Ectodermal cell (in vitro differentiated cells): ENCODE measurements at regions not wholly inside any gene's neighbourhood (a gene's known extent, or its start where the extent isn't known, plus 50 kb on each side); places are given as distances from the start of the nearest gene placed in this dataset.

Source experiments
- H3K27ac ChIP-seq: 2 replicates; pipeline ENCODE4 v1.7.0; 2013; ENCODE audit warnings: mild to moderate bottlenecking, low read depth, low read length; ENCODE audit not compliant: insufficient read depth, poor library complexity, severe bottlenecking
- H3K27me3 ChIP-seq: 2 replicates; pipeline ENCODE4 v1.7.0; 2013; ENCODE audit warnings: mild to moderate bottlenecking, low read length; ENCODE audit not compliant: insufficient read depth, control insufficient read depth, poor library complexity, severe bottlenecking
- H3K36me3 ChIP-seq: one replicate; pipeline ENCODE4 v1.7.0; 2013; ENCODE audit warnings: low read length; ENCODE audit not compliant: control insufficient read depth, insufficient read depth
- H3K4me1 ChIP-seq: one replicate; pipeline ENCODE4 v1.7.0; 2013; ENCODE audit warnings: low read length; ENCODE audit not compliant: control insufficient read depth, insufficient read depth
- H3K4me3 ChIP-seq: 2 replicates; pipeline ENCODE4 v1.7.0; 2013; ENCODE audit warnings: low read depth, low read length, control low read depth; ENCODE audit not compliant: insufficient read depth
- H3K9me3 ChIP-seq: 2 replicates; pipeline ENCODE4 v1.7.0; 2013; ENCODE audit warnings: mild to moderate bottlenecking, low read length, moderate library complexity; ENCODE audit not compliant: control insufficient read depth
- WGBS, 2 experiments: methylation state at CpG; one replicate each; pipeline ENCODE4 v1.1.7; 2013; ENCODE audit warnings: missing lambda C conversion rate in 2 of 2; 5-methylcytosine and 5-hydroxymethylcytosine counted together

DNA sequence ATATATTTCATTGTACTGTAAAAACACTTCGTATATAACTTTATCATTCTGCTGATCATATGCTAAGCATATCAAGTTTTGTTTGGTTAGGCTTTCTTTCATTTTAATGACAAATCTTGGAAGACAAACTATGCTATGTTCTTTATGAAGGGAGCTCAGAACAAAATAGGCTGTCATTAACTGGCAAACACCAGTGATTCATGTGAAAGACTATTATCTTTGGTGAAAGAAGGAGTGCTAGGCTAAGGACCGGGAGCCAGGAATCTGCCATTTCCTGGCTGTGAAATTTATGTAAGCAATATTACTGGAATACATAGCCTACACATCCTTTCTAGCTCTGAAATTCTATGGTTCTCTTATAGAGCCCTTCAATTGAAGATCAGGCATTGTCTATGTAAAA is 136.2 kb upstream of the CCN2 start:
- Histone ChIP-seq H3K36me3 (no peaks in the 10 kb centered on the region), H3K27me3 (no peaks in the 10 kb centered on the region), H3K4me3 (no peak overlapping the region), H3K9me3 (no peaks in the 10 kb centered on the region), H3K4me1 (no peaks in the 10 kb centered on the region), H3K27ac (no peak overlapping the region)
- 100% methylated on average over 1 of the region's 2 CpGs; no CpG with 5 or more reads in 1 of the 2 experiments for WGBS, 2 experiments

DNA sequence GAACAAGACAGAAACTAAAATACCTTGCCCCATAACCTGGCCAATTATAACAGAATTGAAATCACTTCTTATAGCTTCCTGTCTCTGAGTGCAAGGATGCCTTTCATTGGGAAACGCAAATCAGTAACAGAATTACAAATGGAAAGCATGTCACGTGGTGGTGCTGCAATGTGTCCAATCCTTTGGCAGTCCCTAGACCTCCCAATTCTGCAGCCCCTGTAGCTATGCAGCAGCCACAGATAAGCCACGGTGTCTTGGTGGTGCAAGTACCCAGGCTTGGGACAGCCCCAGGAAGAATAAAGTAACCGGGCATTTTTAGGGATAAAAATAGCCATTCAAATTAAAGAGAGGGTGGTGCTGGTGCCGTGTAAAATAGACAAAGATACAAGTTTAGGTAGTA is 134.6 kb upstream of the CCN2 start:
- no peak overlapping the region for H3K4me3 ChIP-seq
- WGBS, 2 experiments: 91 to 93% methylated on average over 5 of the region's 5 CpGs
- H3K27ac ChIP-seq: no peak overlapping the region
- no peaks in the 10 kb centered on the region for H3K4me1 ChIP-seq
- no peaks in the 10 kb centered on the region for H3K36me3 ChIP-seq
- H3K27me3 ChIP-seq: no peaks in the 10 kb centered on the region
- H3K9me3 ChIP-seq: no peaks in the 10 kb centered on the region

DNA sequence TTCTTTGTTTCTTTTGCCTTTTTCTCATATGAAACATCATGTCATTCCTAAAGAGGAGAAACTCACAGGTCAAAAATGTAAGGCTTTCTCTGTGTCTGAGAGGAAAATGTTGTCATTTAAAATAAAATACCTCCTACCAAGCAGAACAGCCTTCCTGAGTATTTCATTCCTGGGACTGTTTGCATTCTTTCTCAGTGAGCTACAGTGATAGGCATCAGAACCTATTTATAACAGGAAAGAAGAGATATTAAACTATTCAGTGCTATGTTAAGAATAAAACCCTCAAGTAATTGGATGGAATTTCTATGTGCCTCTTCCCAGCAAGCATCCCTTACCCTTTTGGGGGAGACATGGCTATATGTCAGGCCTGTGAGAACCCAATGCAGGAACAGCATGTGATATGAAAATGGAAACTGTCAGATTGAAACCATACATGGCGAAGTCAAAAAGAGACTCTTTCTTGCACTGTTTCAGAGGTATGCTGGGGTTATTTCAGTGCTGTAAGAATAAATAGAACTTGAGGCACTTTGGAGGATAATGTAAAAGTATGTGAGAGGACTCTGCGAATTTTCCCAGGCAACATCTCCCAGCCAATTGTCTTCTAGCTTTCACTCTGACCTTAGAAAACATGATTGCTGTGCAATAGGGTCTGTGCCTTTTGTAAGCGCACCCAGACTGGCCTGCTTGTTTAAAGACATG is 133.8 kb upstream of the CCN2 start:
- Histone ChIP-seq H3K27me3 (no peaks in the 10 kb centered on the region), H3K36me3 (no peaks in the 10 kb centered on the region), H3K4me1 (no peaks in the 10 kb centered on the region), H3K9me3 (no peaks in the 10 kb centered on the region), H3K4me3 (no peak overlapping the region), H3K27ac (no peak overlapping the region)
- 84 to 96% methylated on average over 3 of the region's 3 CpGs for WGBS, 2 experiments

DNA sequence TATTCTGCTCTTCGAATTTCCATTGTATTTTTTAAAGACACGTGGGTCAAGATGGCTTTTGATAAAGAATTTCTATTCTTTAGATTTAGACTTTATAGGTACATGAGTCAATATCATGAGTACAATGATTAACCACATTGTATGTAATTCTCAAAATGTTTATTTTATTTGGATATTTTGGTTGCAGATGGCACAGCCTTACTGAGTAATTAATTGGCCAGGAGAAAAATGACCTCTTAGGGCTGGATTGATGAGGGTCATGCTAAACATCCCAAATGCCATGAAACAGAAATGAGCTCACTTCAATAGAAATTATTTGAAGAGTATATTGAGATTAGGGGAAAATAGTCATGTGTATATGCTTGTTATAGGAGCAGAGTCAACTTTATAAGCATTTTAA is 131.2 kb upstream of the CCN2 start:
- Histone ChIP-seq H3K36me3 (no peaks in the 10 kb centered on the region), H3K4me1 (no peaks in the 10 kb centered on the region), H3K27me3 (no peaks in the 10 kb centered on the region), H3K27ac (no peak overlapping the region), H3K9me3 (no peaks in the 10 kb centered on the region), H3K4me3 (no peak overlapping the region)
- WGBS, 2 experiments: 86% methylated on average over 2 of the region's 2 CpGs; no CpG with 5 or more reads in 1 of the 2 experiments

DNA sequence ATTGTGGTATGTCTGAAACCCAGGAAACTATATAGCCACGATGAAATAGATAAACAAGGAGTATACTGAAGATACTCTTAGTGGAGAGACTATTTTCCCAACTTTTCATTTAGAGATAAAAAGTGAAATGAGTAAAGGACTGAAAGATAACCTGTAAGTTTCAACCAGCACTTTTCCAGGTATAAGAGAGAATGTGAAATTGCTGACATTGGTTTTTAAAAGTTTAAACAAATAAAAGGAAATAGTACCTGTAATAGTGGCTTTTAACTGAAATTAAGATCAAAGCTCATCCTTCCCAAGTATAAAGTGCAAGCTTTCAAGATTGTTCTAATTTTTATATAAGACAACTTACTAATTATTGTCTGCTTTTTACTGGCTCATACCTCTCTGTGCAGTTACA is 130.2 kb upstream of the CCN2 start:
- Histone ChIP-seq H3K36me3 (no peaks in the 10 kb centered on the region), H3K27me3 (no peaks in the 10 kb centered on the region), H3K27ac (no peak overlapping the region), H3K4me3 (no peak overlapping the region), H3K9me3 (no peaks in the 10 kb centered on the region), H3K4me1 (no peaks in the 10 kb centered on the region)
- 90 to 100% methylated on average over 1 of the region's 1 CpG for WGBS, 2 experiments

DNA sequence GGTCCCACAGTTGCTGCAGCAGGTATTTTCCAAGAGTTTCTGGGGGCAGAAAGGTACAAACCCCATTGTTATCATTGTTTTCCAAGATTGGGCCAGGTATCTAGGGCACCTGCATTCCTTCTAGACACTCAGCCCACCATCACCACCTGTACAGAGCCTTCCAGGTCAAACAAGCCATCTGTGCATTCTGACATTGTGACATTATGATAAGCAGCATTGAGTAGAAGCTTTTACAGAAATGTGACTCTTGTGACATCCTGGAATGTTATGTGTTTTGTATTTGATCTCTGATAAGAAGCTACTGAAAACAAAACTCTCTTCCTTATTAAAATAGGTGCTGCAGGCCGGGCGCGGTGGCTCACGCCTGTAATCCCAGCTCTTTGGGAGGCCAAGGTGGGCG is 128.1 kb upstream of the CCN2 start:
- Histone ChIP-seq H3K4me3 (no peak overlapping the region), H3K27me3 (no peaks in the 10 kb centered on the region), H3K9me3 (no peaks in the 10 kb centered on the region), H3K27ac (no peak overlapping the region), H3K36me3 (no peaks in the 10 kb centered on the region), H3K4me1 (no peaks in the 10 kb centered on the region)
- WGBS, 2 experiments: 95 to 97% methylated on average over 5 of the region's 5 CpGs

DNA sequence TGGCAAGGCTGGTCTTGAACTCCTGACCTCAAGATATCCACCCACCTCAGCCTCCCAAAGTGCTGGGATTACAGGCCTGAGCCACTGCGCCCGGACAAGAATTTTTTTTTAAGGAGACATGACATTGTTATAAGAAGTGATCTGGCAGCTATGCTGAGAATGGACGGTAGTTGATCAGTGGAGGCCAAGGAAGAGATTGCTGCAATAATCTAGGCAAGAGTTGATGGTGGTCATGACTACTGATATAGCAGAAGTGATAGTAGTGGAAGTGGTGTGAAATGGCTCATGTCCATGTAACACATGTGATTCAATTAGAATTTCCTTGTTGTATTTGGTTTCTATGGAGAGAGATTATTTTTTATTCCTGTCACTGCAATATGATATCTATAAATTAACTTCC is 125.3 kb upstream of the CCN2 start:
- no peaks in the 10 kb centered on the region for H3K27me3 ChIP-seq
- H3K4me1 ChIP-seq: no peaks in the 10 kb centered on the region
- no peak overlapping the region for H3K4me3 ChIP-seq
- no peaks in the 10 kb centered on the region for H3K9me3 ChIP-seq
- 81 to 95% methylated on average over 3 of the region's 3 CpGs for WGBS, 2 experiments
- no peaks in the 10 kb centered on the region for H3K36me3 ChIP-seq
- H3K27ac ChIP-seq: no peak overlapping the region

DNA sequence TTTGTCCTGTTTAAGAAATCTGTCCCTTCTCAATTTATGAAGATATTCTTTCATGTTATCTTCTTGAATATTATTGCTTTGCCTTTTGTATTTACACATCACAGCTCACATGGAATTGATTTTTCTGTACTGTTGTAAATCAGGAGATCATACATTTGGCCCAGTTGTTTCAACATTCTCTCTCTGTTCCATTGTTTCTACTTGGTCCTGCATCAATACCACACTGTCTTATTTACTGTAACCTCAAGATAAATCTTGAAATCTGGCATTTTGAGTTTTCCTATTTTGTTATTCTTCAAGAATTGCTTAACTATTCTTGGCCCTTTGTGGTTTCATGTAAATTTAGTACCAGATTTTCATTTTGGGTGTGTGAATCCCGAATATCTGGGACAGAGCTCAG is 121.7 kb upstream of the CCN2 start:
- Histone ChIP-seq H3K4me1 (no peaks in the 10 kb centered on the region), H3K4me3 (no peak overlapping the region), H3K27ac (no peak overlapping the region), H3K36me3 (no peaks in the 10 kb centered on the region), H3K9me3 (no peaks in the 10 kb centered on the region), H3K27me3 (no peaks in the 10 kb centered on the region)
- 88 to 90% methylated on average over 1 of the region's 1 CpG for WGBS, 2 experiments

DNA sequence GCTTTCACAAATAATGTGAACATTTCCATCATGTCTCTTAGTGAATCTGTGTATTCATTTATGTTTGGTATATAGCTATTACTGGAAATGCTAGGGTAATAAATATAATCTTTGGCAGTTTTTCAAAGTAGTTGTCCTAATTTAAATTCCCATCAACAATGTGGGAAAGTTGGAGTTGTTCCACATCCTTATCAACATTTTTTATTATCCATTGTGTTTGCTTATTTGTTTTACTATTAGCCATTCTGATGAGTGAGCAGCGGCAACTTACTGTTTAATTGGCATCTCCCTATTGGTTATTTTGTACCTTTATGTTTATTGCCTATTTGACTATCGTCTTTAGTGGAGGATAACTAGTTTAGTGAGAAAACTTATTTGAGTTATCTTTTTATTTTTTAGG is 121.1 kb upstream of the CCN2 start:
- H3K4me1 ChIP-seq: no peaks in the 10 kb centered on the region
- H3K27me3 ChIP-seq: no peaks in the 10 kb centered on the region
- 80 to 93% methylated on average over 1 to 2 of the region's 2 CpGs for WGBS, 2 experiments
- no peaks in the 10 kb centered on the region for H3K9me3 ChIP-seq
- H3K27ac ChIP-seq: no peak overlapping the region
- no peak overlapping the region for H3K4me3 ChIP-seq
- H3K36me3 ChIP-seq: no peaks in the 10 kb centered on the region

DNA sequence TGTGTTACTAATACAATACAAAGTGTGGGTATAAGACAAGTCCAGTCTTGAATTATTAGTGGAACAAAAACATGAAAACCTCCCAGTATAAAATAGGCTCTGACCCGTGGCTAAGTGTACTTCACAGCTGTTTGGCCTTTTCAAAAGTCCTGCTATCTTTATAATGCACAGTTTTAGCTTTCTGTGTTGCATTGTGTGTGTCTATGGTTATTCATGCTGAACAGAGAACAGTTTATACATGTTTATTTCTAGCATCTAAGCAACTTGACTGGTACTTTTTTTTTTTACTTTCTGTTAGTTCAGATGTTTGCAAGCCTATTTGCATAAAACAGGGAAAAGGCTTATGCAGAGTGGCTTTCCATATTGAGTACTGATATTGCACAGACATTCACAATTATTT is 119.2 kb upstream of the CCN2 start:
- no peaks in the 10 kb centered on the region for H3K27me3 ChIP-seq
- no peak overlapping the region for H3K27ac ChIP-seq
- no peak overlapping the region for H3K4me3 ChIP-seq
- H3K9me3 ChIP-seq: no peaks in the 10 kb centered on the region
- no peaks in the 10 kb centered on the region for H3K36me3 ChIP-seq
- H3K4me1 ChIP-seq: no peaks in the 10 kb centered on the region
- 79 to 100% methylated on average over 1 of the region's 1 CpG for WGBS, 2 experiments

DNA sequence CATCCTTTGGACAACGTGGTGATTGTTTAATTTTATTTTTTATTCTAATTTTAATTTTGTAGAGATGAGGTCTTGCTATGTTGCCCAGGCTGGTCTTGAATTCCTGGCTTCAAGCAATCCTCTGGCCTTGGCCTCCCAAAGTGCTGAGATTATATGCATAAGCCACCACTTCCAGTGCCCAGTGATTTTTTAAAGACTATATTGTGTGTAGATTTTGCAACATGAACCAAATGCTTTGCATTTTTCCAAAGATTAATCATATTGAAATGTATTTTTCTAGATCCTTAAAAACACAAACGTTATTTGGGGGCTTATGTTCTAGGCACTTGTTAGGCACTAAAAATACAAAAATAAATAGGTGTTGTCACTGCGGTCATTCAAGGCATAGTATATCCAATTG is 117.6 kb upstream of the CCN2 start:
- Histone ChIP-seq H3K27ac (no peak overlapping the region), H3K27me3 (no peaks in the 10 kb centered on the region), H3K9me3 (no peaks in the 10 kb centered on the region), H3K4me3 (no peak overlapping the region), H3K36me3 (no peaks in the 10 kb centered on the region), H3K4me1 (no peaks in the 10 kb centered on the region)
- 95% methylated on average over 2 of the region's 3 CpGs; no CpG with 5 or more reads in 1 of the 2 experiments for WGBS, 2 experiments
